ENCODE measurements at regions not wholly inside any gene's neighbourhood (a gene's known extent, or its start where the extent isn't known, plus 50 kb on each side); places are given as distances from the start of the nearest gene placed in this dataset.
"Not testable (repeated sequence)": the region's sequence is repeated elsewhere in the genome, so short reads cannot be mapped to it uniquely, and the experiment has no call there.

- DNase-seq (ENCODE audit: low read depth in 6 of 9, low spot score in 9 of 9): no peak
- peaks cover 0 to 8% of the 10 kb centered on the region in 2 donors for H3K9me3 ChIP-seq (ENCODE audit: control insufficient read depth in 2 of 2, insufficient read depth in 1 of 2, low read length in 1 of 2)
- WGBS: 98% methylated on average over 7 of the region's 7 CpGs
These were observed 57.4 kb upstream of the TFRC start for GRCh38 chr3:196139281-196139680.

GRCh38 chr3:196138482-196139254 is 56.8 kb upstream of the TFRC start:
- 93% methylated on average over 12 of the region's 12 CpGs for WGBS
- Histone ChIP-seq H3K9me3 (ENCODE audit: control insufficient read depth in 2 of 2, insufficient read depth in 1 of 2, low read length in 1 of 2) (peaks cover 0 to 4% of the 10 kb centered on the region in 2 donors), H3K4me3 (ENCODE audit: low read length in 2 of 2) (no peak overlapping the region), H3K27ac (ENCODE audit: low read depth in 1 of 2, low read length in 1 of 2) (no peak overlapping the region), H3K36me3 (ENCODE audit: control insufficient read depth in 2 of 2, insufficient read depth in 2 of 2, low read length in 1 of 2) (no peaks in the 10 kb centered on the region), H3K4me1 (ENCODE audit: control insufficient read depth in 2 of 2, insufficient read depth in 2 of 2, low read length in 2 of 2) (peaks cover 3 to 48% of the 10 kb centered on the region in 2 donors), H3K27me3 (ENCODE audit: control insufficient read depth in 2 of 2, insufficient read depth in 1 of 2, low read length in 1 of 2) (no peaks in the 10 kb centered on the region)
- DNase-seq (ENCODE audit: low read depth in 6 of 9, low spot score in 9 of 9): no peak

More at GRCh38 chr3:196139281-196139680, 57.4 kb upstream of the TFRC start:
- H3K4me3 ChIP-seq (ENCODE audit: low read length in 2 of 2): no peak overlapping the region
- no peaks in the 10 kb centered on the region for H3K27me3 ChIP-seq (ENCODE audit: control insufficient read depth in 2 of 2, insufficient read depth in 1 of 2, low read length in 1 of 2)
- H3K27ac ChIP-seq (ENCODE audit: low read depth in 1 of 2, low read length in 1 of 2): peak overlapping the region in 1 of 2 donors; percentile 11
- peaks cover 3 to 51% of the 10 kb centered on the region in 2 donors for H3K4me1 ChIP-seq (ENCODE audit: control insufficient read depth in 2 of 2, insufficient read depth in 2 of 2, low read length in 2 of 2)
- no peaks in the 10 kb centered on the region for H3K36me3 ChIP-seq (ENCODE audit: control insufficient read depth in 2 of 2, insufficient read depth in 2 of 2, low read length in 1 of 2)

- WGBS: 94% methylated on average over 9 of the region's 9 CpGs
- not testable (repeated sequence) for H3K27me3 ChIP-seq (ENCODE audit: control insufficient read depth in 2 of 2, insufficient read depth in 1 of 2, low read length in 1 of 2); H3K36me3 ChIP-seq (ENCODE audit: control insufficient read depth in 2 of 2, insufficient read depth in 2 of 2, low read length in 1 of 2); DNase-seq (ENCODE audit: low read depth in 6 of 9, low spot score in 9 of 9); H3K4me3 ChIP-seq (ENCODE audit: low read length in 2 of 2); H3K9me3 ChIP-seq (ENCODE audit: control insufficient read depth in 2 of 2, insufficient read depth in 1 of 2, low read length in 1 of 2)
- peaks cover 3 to 30% of the 10 kb centered on the region in 2 donors for H3K4me1 ChIP-seq (ENCODE audit: control insufficient read depth in 2 of 2, insufficient read depth in 2 of 2, low read length in 2 of 2)
- peak overlapping the region in 1 of 2 donors; percentile 60 for H3K27ac ChIP-seq (ENCODE audit: low read depth in 1 of 2, low read length in 1 of 2)
These were observed 54.7 kb upstream of the TFRC start for GRCh38 chr3:196136640-196136989.

GRCh38 chr3:196135693-196136639 is 54.1 kb upstream of the TFRC start:
- H3K27me3 ChIP-seq (ENCODE audit: control insufficient read depth in 2 of 2, insufficient read depth in 1 of 2, low read length in 1 of 2): no peaks in the 10 kb centered on the region
- H3K4me3 ChIP-seq (ENCODE audit: low read length in 2 of 2): no peak overlapping the region
- no peak for DNase-seq (ENCODE audit: low read depth in 6 of 9, low spot score in 9 of 9)
- H3K9me3 ChIP-seq (ENCODE audit: control insufficient read depth in 2 of 2, insufficient read depth in 1 of 2, low read length in 1 of 2): peaks cover 0 to 4% of the 10 kb centered on the region in 2 donors
- peak overlapping the region; percentile 36 to 58 for H3K27ac ChIP-seq (ENCODE audit: low read depth in 1 of 2, low read length in 1 of 2)
- no peaks in the 10 kb centered on the region for H3K36me3 ChIP-seq (ENCODE audit: control insufficient read depth in 2 of 2, insufficient read depth in 2 of 2, low read length in 1 of 2)
- WGBS: 73% methylated on average over 12 of the region's 12 CpGs
- H3K4me1 ChIP-seq (ENCODE audit: control insufficient read depth in 2 of 2, insufficient read depth in 2 of 2, low read length in 2 of 2): peaks cover 3 to 23% of the 10 kb centered on the region in 2 donors

GRCh38 chr3:196134691-196135090 is 52.8 kb upstream of the TFRC start:
- DNase-seq (ENCODE audit: low read depth in 6 of 9, low spot score in 9 of 9): no peak
- peaks cover 0 to 4% of the 10 kb centered on the region in 2 donors for H3K36me3 ChIP-seq (ENCODE audit: control insufficient read depth in 2 of 2, insufficient read depth in 2 of 2, low read length in 1 of 2)
- WGBS: 97% methylated on average over 7 of the region's 7 CpGs
- peak overlapping the region in 1 of 2 donors; percentile 42 for H3K27ac ChIP-seq (ENCODE audit: low read depth in 1 of 2, low read length in 1 of 2)
- H3K4me3 ChIP-seq (ENCODE audit: low read length in 2 of 2): no peak overlapping the region
- no peaks in the 10 kb centered on the region for H3K27me3 ChIP-seq (ENCODE audit: control insufficient read depth in 2 of 2, insufficient read depth in 1 of 2, low read length in 1 of 2)
- H3K4me1 ChIP-seq (ENCODE audit: control insufficient read depth in 2 of 2, insufficient read depth in 2 of 2, low read length in 2 of 2): peaks cover 0 to 12% of the 10 kb centered on the region in 2 donors
- peaks cover 0 to 12% of the 10 kb centered on the region in 2 donors for H3K9me3 ChIP-seq (ENCODE audit: control insufficient read depth in 2 of 2, insufficient read depth in 1 of 2, low read length in 1 of 2)

- H3K4me1 ChIP-seq (ENCODE audit: control insufficient read depth in 2 of 2, insufficient read depth in 2 of 2, low read length in 2 of 2); H3K27ac ChIP-seq (ENCODE audit: low read depth in 1 of 2, low read length in 1 of 2); H3K9me3 ChIP-seq (ENCODE audit: control insufficient read depth in 2 of 2, insufficient read depth in 1 of 2, low read length in 1 of 2); DNase-seq (ENCODE audit: low read depth in 6 of 9, low spot score in 9 of 9); H3K36me3 ChIP-seq (ENCODE audit: control insufficient read depth in 2 of 2, insufficient read depth in 2 of 2, low read length in 1 of 2); H3K4me3 ChIP-seq (ENCODE audit: low read length in 2 of 2); H3K27me3 ChIP-seq (ENCODE audit: control insufficient read depth in 2 of 2, insufficient read depth in 1 of 2, low read length in 1 of 2): not testable (repeated sequence)
- WGBS: 98% methylated on average over 9 of the region's 9 CpGs
These were observed 52.0 kb upstream of the TFRC start for GRCh38 chr3:196133869-196134268.

- peaks cover 0 to 8% of the 10 kb centered on the region in 2 donors for H3K9me3 ChIP-seq (ENCODE audit: control insufficient read depth in 2 of 2, insufficient read depth in 1 of 2, low read length in 1 of 2)
- WGBS: 97% methylated on average over 13 of the region's 13 CpGs
- no peak for DNase-seq (ENCODE audit: low read depth in 6 of 9, low spot score in 9 of 9)
- peaks cover 0 to 4% of the 10 kb centered on the region in 2 donors for H3K36me3 ChIP-seq (ENCODE audit: control insufficient read depth in 2 of 2, insufficient read depth in 2 of 2, low read length in 1 of 2)
- H3K4me1 ChIP-seq (ENCODE audit: control insufficient read depth in 2 of 2, insufficient read depth in 2 of 2, low read length in 2 of 2): peaks cover 5 to 24% of the 10 kb centered on the region in 2 donors
- no peak overlapping the region for H3K27ac ChIP-seq (ENCODE audit: low read depth in 1 of 2, low read length in 1 of 2)
- H3K4me3 ChIP-seq (ENCODE audit: low read length in 2 of 2): no peak overlapping the region
- no peaks in the 10 kb centered on the region for H3K27me3 ChIP-seq (ENCODE audit: control insufficient read depth in 2 of 2, insufficient read depth in 1 of 2, low read length in 1 of 2)
These were observed 50.0 kb upstream of the TFRC start for GRCh38 chr3:196131921-196132320.
